NCI-H2029 treated with DMSO at 0.1 percent for 48 hours (cell line): ENCODE measurements at regions not wholly inside any gene's neighbourhood (a gene's known extent, or its start where the extent isn't known, plus 50 kb on each side); places are given as distances from the start of the nearest gene placed in this dataset.

Experiments used
- DNase-seq: peaks from one replicate; lab custom pipeline; 2025; lab: John Stamatoyannopoulos, UW

DNA sequence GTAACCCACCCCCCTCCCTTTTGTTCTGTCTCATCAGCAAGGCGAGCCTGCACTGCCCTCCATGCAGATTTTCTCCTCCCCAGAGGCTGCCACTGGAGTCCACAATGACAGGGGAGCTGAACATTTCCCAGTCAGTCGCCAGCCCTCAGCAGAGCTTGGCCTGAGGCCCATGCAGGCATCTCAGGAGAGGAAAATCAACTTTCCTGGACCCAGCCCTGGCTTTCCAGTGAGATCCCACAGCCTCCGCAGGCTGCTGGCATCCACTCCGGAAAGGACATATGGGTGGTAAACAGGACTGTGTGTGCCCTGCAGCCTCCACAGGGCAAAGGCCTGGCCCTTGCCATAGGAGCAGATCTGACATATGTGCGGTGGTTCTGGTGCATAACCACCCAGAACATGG is 253.8 kb downstream of the TNS1 start:
- DNase-seq, result no peak

DNA sequence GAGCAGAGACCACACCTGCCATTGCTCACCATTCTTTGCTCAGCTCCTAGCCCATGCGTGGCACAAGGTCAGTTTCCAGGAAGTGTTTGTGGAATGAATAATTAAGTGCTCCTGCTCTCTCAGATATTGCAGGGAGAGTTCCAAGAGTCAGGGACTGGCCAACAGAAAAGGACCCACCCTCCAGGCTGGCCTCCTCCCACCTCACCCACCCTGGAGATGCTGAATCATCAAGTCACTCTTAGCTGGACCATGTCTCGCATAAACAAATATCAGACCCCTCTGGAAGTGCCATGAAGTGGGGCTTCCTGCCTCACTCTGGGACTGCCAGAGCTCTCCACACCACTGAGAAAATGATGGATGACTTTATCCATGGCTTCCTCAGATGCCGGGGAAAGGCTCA is 256.0 kb downstream of the TNS1 start:
- no peak for DNase-seq

GRCh38 chr2:217743966-217744761 is 258.6 kb downstream of the TNS1 start:
- no peak for DNase-seq

DNA sequence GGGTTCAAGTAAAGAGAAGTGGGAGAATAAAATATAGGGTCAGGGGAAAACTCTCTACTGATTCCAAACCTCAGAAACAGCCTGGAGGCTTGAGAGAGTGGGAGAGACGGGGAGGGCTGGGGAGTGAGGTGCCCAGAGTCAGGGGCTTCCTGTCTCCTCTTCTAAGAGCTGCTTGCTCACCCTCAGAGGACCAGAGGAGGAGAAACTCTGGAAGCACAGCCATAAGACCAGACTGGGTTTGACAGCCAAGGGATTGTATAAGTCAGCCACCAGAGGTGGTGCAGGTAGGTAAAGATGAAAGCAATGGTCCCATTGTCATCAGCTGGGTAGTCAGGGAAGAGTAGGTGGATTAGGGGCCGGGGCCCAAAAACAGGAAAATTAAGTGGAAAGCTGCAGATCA is 259.4 kb downstream of the TNS1 start:
- DNase-seq, result no peak

GRCh38 chr2:217742841-217743240 is 260.0 kb downstream of the TNS1 start:
- DNase-seq, result no peak

DNA sequence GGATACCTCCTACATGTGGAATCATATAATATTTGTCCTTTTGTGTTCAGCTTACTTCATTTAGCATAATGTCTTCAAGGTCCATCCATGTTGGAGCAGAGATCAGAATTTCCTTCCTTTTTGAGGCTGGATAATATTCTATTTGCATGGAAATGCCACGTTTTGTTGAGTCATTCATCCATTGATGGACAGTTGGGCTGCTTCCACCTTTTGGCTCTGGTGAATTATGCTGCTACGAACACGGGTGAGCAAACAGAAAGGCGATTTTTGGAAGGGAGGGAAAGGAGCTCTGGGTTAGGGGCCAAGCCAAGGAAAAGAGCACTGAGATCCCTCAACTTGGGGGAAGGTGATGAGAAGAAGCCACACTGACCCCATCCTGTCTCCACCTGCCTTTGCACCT is 260.5 kb downstream of the TNS1 start:
- DNase-seq, result no peak

- no peak for DNase-seq
Measured at GRCh38 chr2:217741381-217741955, 261.3 kb downstream of the TNS1 start.

GRCh38 chr2:217740756-217741155 is 262.0 kb downstream of the TNS1 start:
- DNase-seq, result no peak

- no peak for DNase-seq
Measured at GRCh38 chr2:217740178-217740577, 262.6 kb downstream of the TNS1 start.

GRCh38 chr2:217739741-217740140 is 263.1 kb downstream of the TNS1 start:
- no peak for DNase-seq

DNA sequence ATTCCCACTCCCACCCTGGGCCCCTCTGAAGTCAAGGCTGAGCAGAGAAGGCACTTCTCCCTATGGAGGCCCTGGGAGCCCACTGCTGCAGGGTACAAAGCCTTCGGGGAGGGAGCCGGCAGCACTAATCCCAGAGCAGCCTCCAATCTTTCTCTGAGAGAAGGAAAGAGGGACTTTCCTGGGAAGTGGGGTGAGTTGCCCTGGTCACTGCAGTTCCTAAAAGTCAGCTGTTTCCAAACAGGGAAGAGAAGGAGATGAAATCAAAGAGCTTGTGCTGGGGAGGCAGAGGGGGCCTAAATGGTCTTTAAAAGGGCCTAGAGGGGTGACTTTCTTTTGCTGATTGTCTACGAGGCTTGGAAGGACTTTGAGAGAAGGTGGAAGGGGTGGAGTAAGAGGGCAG is 264.7 kb downstream of the TNS1 start:
- no peak for DNase-seq

DNA sequence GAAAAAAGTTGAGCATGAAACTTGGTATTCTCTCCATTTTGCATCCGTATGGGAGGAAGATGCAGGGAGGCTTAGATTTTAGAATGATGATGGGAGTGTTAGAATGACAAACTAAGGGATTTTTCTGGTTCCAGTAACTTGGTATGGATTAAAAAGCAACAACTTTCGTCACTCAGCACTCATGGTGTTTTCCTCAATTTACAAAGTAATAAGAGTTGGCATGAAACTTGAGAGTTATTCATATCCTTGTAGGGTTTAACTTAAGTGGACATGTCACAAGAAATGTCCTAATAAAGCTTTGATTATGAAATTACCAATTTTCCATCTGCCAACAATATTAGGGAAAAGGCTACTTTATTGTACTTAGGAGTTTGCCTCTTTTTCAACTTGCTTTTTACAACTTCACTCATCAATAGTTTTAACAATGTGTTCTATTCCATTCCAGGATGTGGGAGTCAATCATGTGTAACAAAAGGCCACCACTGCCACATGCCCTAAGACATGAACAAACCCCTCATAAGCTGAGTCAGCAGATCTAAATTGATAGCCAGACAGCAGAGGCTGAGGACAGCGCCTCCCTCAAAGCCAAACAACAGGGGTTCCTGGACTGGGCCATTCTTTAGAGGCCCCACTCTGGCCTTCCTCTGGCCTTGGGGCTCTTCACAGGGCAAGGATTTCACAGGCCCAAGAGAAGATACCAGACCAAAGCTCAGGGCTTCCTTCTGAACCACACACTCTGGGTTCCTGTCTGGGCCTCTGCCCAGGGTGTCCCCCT is 265.8 kb downstream of the TNS1 start:
- DNase-seq, result no peak

- DNase-seq, result no peak
Measured at GRCh38 chr2:217735899-217736298, 266.9 kb downstream of the TNS1 start.

DNA sequence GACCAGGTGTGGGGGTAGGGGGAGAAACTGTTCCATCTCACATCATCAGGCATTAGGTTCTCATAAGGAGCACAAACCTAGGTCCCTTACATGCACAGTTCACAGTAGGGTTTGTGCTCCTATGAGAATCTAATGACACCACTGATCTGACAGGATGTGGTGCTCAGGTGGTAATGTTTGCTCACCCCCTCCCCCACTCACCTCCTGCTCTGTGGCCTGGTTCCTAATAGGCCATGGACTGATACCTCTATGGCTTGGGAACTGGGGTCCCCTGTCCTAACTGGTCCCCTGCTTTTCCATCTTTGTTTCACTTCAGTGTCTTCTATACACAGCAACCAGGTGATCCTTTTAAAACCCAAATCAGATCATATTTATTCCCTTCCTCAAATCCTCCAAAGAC is 267.8 kb downstream of the TNS1 start:
- no peak for DNase-seq

- no peak for DNase-seq
Measured at GRCh38 chr2:217733461-217733860, 269.3 kb downstream of the TNS1 start.

DNA sequence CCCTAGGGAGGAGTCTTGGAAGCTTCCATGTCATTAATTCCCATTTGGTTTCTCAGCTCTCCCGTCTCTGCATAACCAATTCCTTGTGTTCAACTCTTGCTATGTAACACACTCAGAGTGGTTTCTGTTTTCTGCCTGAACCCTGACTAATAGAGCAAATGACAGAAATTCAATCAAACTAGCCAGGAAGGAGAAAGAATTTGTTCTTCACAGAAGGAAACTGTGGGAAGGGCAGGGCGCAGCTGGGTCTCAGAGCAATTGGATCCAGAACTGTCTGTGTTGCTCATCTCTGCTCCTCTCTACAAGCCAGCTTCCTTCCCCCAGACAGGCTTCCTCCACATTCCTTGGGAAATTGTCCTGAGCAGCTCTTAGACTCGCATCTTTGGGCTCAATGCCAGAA is 269.8 kb downstream of the TNS1 start:
- DNase-seq, result no peak

GRCh38 chr2:217731805-217732204 is 271.0 kb downstream of the TNS1 start:
- DNase-seq, result no peak

DNA sequence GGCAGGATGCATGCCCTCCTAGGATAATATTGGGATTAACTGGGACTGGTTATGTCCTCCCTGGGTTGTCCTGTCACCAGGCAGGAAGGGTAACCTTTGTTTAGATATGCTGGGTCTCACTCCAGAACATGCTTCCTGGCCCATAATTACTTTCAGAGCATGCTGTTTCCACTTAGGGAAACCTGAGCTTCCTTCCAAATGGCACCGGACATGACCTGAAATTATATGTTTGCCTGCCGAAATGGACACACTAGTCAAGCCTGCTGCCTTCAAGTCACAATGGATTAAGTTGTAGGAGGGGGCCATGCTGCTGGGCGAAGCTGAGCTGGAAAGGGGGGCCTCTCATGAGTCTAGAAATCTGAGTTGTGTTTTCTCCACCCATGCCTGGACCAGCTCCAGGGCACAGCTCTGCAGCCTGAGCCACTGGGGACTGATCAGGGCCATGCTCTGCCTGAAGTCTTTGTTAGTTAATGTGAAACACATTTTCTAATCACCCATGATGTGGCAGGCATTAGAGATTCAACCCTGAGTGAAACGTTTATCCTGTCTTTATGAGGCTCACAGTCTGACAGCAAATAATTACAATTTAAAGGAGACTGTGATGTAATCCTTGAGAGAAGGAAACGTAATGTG is 273.3 kb downstream of the TNS1 start:
- DNase-seq, result no peak

GRCh38 chr2:217727801-217728200 is 275.0 kb downstream of the TNS1 start:
- DNase-seq, result no peak

DNA sequence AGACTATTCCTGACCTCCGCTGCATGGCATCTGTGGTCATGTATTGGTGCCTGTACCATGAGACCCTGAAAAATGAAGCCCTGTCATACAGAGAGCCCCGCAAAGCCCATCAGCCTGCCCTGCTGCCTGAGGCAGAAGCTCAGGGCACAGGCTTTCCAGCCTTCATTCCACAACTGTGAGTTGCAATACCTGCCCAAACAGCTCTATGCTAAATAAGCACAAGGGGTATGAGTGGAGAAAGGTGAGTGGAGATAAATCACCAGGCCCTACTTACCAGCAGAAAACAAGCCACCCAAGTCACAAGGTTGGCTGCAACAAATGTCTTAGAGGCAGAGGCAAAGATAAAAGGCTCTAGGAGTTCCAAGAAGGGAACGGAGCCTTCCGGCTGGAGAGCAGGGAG is 277.4 kb downstream of the TNS1 start:
- no peak for DNase-seq

- DNase-seq, result no peak
Measured at GRCh38 chr2:217724471-217724870, 278.3 kb downstream of the TNS1 start.

DNA sequence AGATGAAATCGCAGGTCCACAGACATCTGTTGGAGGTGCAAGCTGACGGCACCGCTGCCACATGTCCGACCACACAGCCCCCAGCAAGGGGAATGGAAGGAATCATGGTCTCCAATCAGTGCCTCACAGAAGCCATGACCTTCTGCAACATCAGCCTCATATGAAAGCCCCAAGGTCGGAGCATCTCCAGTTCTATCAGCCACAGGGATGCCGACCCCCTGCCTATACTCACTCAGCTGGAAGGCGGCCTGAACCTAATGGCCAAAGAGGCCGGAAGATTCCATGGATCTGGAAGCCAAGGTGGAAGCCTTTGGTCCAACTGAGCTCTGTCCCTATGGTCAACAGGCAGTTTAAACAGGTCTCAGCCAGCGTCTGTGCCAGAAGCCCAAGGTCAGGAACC is 278.8 kb downstream of the TNS1 start:
- DNase-seq, result no peak
